ENCODE measurements at regions not wholly inside any gene's neighbourhood (a gene's known extent, or its start where the extent isn't known, plus 50 kb on each side); places are given as distances from the start of the nearest gene placed in this dataset.
"Not testable (repeated sequence)": the region's sequence is repeated elsewhere in the genome, so short reads cannot be mapped to it uniquely, and the experiment has no call there.

DNA sequence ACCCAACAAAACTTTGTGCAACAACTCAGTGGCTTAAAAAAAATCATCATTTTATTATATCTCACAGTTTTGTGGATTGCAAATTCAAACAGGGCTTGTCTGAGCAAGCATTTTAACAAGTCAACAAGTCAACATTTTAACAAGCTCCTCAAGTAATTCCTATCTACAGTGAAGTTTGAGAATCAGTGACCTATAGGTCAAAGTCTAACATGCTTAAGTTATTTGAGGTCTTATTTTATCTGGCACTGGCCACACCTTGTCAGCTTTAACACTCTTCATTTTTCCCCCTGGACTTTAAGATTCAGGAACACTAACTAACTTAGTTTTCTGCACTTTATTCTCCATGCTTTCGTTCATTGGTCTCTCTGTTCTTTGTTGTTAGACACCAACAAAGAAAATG lies 71.2 kb upstream of the PELI2 start:
- DNase-seq (ENCODE audit: low read depth), result no peak

DNA sequence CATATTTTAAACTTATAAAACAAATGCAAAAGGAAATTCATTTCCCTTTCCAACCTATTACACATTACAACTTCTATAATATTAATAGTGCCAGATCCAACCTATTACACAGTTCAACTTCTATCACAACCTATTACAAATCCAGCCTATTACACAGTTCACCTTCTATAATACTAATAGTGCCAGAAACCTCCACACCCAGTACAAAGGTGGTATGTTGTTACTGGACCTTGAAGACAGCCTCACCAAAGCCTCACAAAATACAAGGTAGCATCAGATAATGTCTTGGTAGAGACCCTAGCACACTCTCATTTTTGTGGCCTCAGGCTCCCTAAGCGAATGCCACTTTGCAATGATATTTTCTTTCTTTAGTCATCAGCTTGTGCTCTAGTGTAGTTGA lies 68.7 kb upstream of the PELI2 start:
- no peak for DNase-seq (ENCODE audit: low read depth)

DNA sequence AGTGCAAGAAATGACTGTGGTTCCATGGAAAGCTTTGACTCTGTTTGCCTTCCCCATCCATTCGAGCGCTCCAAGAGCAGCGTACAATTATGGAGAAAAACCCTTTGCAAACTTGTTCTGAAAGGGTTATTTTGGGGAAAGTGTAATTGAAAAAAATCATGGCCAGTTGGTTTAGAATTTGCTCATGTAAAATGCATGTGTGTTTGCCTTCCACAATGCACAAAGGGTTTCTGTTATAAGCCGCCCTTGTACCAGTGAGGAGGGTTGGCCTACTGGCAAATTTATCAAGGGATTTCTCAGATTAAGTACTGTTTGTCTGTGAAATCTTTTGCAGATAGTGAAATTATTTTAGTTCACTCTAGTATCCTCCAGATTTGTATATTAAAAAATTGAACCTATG lies 62.7 kb upstream of the PELI2 start:
- DNase-seq (ENCODE audit: low read depth), result no peak

DNA sequence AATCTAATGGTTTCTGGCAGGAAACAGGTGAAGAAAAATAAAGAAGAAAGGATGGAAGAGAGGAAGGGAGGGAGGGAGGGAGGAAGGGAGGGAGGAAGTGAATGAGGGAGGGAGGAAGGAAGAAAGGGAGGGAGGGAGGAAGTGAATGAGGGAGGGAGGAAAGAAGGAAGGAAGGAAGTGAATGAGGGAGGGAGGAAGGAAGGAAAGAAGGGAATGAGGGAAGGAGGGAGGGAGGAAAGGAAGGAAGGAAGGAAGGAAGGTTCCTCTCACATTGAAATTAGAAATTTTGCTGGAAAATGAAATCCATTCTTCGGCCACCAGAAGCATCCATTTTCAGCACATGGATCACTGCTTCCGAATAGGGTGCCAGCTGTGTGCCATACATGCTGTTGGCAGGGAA lies 62.2 kb upstream of the PELI2 start:
- no peak for DNase-seq (ENCODE audit: low read depth)

DNA sequence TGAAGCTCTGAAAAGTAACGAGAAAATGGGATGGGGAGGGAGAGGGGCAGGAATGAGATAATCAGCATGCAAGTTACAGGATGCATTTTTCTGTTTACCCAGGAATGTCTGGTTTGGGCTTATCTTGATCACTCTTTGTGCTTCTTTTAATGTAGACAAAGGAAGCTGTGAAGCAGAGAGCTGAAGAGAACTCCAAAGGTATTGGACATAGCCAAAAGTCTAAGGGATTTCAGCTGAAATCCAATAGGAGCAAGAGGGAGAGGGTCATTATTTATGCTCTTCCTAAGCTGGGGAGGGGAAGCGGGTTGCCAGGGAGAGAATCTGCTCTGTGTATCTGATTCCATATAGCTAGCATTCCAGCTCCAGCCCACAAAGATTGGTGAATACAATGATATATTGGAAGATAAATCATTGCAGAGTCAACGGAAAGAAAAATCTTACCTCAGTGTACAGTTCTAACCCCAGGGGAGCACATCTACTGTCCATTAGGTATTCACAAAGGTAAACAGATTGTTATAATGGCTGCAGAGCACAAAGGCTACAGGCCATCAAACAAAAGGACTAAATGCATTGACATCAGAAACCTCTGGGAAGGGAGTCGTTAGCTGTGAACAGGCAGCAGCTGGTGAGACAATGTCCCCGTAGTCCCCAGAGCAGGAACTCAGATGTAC lies 61.0 kb upstream of the PELI2 start:
- no peak for DNase-seq (ENCODE audit: low read depth)

DNA sequence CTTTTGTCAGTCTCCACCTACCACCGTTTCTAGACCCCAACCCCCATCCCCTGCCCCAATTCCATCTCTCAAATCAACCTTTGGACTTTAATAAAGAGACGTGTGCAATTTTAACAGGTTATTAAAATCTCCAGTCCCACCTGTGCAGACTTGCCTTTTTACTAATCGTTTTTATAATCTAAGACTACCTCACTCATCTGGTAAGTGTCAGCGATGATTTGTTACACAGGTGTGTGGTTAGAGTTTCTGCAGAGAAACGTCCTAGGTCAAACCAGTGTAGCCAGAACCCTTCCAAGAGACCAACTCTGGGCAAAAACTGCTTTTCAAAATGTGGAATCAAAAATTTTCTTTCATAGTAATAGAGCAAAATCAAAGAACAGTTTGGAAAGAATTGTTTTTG lies 60.4 kb upstream of the PELI2 start:
- no peak for DNase-seq (ENCODE audit: low read depth)

DNA sequence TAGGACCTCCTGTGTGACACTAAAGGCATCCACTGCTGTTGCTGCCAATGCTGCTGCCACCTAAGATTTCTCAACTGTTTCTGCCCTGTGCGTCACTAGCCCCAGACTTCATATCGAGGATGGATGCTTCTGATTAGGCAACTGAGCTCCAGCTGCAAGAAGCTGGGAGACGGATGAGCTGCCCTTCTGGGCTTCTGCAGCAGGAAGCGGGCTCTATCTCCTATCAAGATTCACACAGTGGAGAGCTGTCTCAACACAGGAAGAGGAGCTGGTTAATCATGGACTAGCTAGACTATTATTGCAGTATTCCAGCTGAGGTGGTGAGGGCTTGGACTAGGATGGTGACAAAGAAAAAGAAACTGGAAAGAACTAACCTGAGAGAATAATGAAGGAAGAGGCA lies 59.2 kb upstream of the PELI2 start:
- DNase-seq (ENCODE audit: low read depth), result no peak

DNA sequence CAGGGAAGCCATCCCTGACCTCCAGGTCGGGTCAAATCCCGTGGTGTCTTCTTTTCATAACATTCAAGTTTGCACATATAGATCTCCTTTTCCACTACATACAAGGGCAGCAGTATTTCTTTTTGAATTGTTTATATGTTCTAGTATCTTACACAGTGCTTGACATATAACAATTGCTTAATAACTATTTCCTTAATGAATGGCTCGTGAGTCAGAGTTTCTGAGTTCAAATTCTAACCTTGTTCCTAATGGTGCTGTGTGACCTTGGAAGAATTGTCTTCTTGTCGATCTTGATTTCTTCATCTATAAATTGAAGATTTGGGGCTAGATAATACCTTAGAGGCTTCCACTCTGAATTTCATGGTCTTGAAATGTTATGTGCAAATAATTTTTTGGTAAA lies 57.2 kb upstream of the PELI2 start:
- no peak for DNase-seq (ENCODE audit: low read depth)

DNA sequence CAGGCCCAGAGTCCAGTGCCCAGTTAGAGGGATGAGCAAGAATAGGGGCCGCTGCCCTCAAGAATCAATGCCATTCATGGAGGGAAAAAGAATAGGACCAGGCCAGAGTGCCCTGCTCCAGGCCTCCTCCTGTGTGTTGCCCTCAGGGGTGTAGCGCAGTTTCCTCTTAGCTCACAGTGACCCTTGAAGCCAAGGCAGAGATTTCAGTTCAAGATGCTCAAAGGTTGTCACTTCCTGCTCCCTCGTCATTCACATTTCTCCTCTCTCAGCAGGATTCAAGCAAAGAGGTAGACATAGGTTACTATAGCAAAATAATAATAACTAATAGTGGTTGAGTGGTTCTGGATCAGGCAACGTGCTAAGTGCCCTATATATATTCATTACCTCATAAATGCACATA lies 55.1 kb upstream of the PELI2 start:
- no peak for DNase-seq (ENCODE audit: low read depth)

DNA sequence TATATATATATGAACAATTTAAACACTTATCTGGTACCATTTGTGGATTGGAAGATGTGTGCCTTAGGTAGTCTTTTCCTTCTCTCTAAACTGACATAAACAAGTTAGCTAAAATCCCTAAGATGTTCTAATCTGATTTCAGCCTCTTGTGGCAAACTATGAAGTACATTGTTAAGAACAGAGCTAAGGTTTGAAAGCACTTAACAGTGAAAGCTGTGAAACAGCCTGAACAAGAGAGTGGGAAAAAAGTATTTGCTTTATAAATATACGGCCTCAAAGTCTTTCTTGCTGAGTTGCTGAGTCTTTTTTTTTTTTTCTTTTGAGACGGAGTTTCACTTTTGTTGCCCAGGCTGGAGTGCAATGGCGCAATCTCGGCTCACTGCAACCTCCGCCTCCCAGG lies 53.7 kb upstream of the PELI2 start:
- no peak for DNase-seq (ENCODE audit: low read depth)

DNA sequence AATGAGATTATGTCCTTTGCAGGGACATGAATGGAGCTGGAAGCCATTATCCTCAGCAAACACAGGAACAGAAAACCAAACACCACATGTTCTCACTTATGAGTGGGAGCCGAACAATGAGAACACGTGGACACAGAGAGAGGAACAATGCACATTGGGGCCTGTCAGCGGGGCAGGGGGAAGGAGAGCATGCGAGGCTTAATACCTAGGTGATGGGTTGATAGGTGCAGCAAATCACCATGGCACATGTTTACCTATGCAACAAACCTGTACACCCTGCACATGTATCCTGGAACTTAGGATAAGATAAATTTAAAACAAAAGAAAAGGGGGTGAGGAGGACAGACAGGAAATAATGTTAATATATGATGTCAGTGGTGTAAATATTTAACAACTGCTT lies 53.0 kb upstream of the PELI2 start:
- not testable (repeated sequence) for DNase-seq (ENCODE audit: low read depth)

DNA sequence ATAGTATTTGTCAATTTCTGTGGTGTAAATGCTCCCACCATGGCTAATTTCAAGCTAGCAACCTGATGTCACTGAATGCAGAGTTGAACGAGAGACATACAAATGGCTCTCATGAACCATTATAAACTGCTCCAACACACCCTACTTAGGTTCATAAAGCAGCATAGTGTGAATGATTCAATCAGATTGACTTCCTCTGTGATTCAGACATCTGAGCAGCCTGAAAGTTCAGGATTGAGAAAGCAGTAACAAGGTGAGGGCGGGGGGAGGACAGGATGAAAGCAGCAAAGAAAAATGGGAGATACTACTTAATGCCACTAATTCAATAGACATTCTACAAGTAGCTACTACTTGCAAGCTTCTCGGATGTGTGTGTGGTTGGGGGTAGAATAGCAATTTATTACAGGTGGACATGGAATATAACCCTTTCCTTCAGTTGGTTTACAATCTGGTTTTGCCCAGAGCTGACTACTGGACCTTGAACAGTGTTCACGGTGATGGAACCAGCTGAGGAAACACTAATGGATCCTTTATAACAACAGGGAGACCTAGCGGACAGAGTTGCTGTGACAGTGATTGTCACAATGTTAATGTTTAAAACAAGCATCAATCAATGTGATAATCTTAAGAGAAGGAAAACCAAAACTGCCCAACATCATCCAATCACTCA lies 52.5 kb upstream of the PELI2 start:
- DNase-seq (ENCODE audit: low read depth), result no peak
